ENCODE measurements at regions not wholly inside any gene's neighbourhood (a gene's known extent, or its start where the extent isn't known, plus 50 kb on each side); places are given as distances from the start of the nearest gene placed in this dataset.

GRCh38 chr2:198900141-198900540, 557.6 kb downstream of the SATB2 start:
- Histone ChIP-seq H3K4me3 (ENCODE audit: low read depth, low read length) (no peak overlapping the region), H3K36me3 (ENCODE audit: control insufficient read depth in 2 of 2, insufficient read depth in 1 of 2, low read length in 2 of 2) (no peaks in the 10 kb centered on the region), H3K27ac (ENCODE audit: extremely low read depth, low read depth, low read length) (no peak overlapping the region), H3K4me1 (ENCODE audit: control insufficient read depth, insufficient read depth, low read length) (no peaks in the 10 kb centered on the region), H3K9me3 (ENCODE audit: control insufficient read depth, insufficient read depth, low read depth, low read length) (no peaks in the 10 kb centered on the region)
- TF ChIP-seq ZNF747 (tag by site-specific recombination; IDR thresholded peaks at IDR 0.05) (no peak), ZNF791 (tag by site-specific recombination; IDR thresholded peaks at IDR 0.05) (no peak), ZBTB17 (tag by site-specific recombination; IDR thresholded peaks at IDR 0.05) (no peak), ZNF558 (tag by site-specific recombination; IDR thresholded peaks at IDR 0.05) (no peak), GLI2 (tag by site-specific recombination; IDR thresholded peaks at IDR 0.05; ENCODE audit: borderline replicate concordance, low read depth) (no peak)
- CTCF ChIA-PET, result no interaction called here
- POLR2A ChIA-PET, result no interaction called here

DNA sequence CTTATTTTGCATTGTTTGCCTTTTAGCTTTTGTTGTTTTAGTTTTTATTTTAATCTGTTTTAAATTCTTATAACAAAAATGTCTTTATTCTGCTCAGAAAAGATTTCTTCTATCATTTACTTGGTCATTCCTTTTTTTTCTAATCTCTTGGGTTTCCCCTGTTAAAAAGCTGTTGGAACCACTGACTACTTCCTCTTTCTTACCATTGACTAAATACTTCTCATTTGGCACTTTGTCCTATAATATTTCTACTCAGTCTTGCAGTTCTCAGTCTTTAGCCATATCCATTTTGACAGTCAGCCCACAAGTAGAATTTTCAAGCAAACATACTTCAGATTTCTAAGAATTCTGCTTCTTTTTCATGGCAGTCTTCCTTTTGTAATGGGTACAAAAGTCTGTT, 567.2 kb downstream of the SATB2 start:
- TF ChIP-seq ZNF19 (tag by site-specific recombination; IDR thresholded peaks at IDR 0.05; ENCODE audit: low read depth) (no peak), KLF9 (tag by site-specific recombination; IDR thresholded peaks at IDR 0.05; ENCODE audit: low read depth) (no peak), GFI1B (tag by site-specific recombination; IDR thresholded peaks at IDR 0.05) (no peak), ZNF223 (tag by site-specific recombination; IDR thresholded peaks at IDR 0.05) (no peak), ZNF138 (tag by site-specific recombination; IDR thresholded peaks at IDR 0.05; ENCODE audit: borderline replicate concordance) (no peak), ZNF580 (tag by site-specific recombination; IDR thresholded peaks at IDR 0.05) (no peak), SP3 (tag by site-specific recombination; IDR thresholded peaks at IDR 0.05) (no peak), ZNF266 (tag by site-specific recombination; IDR thresholded peaks at IDR 0.05; ENCODE audit: low read depth) (no peak), MEIS1 (CRISPR knock-in tag; IDR thresholded peaks at IDR 0.05; ENCODE audit: borderline replicate concordance) (no peak), KLF8 (tag by site-specific recombination; IDR thresholded peaks at IDR 0.05) (no peak), ZNF311 (tag by site-specific recombination; IDR thresholded peaks at IDR 0.05; ENCODE audit: borderline replicate concordance) (no peak), ZNF335 (tag by site-specific recombination; conservative IDR thresholded peaks at IDR 0.05) (no peak), ZNF560 (tag by site-specific recombination; IDR thresholded peaks at IDR 0.05; ENCODE audit: borderline replicate concordance) (no peak), ZBTB8A (tag by site-specific recombination; IDR thresholded peaks at IDR 0.05) (no peak)
- TF ChIP-seq, protein P1, sequence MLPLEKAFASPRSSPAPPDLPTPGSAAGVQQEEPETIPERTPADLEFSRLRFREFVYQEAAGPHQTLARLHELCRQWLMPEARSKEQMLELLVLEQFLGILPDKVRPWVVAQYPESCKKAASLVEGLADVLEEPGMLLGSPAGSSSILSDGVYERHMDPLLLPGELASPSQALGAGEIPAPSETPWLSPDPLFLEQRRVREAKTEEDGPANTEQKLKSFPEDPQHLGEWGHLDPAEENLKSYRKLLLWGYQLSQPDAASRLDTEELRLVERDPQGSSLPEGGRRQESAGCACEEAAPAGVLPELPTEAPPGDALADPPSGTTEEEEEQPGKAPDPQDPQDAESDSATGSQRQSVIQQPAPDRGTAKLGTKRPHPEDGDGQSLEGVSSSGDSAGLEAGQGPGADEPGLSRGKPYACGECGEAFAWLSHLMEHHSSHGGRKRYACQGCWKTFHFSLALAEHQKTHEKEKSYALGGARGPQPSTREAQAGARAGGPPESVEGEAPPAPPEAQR (tag by site-specific recombination; IDR thresholded peaks at IDR 0.05), result no peak
- TF ChIP-seq, protein P2, sequence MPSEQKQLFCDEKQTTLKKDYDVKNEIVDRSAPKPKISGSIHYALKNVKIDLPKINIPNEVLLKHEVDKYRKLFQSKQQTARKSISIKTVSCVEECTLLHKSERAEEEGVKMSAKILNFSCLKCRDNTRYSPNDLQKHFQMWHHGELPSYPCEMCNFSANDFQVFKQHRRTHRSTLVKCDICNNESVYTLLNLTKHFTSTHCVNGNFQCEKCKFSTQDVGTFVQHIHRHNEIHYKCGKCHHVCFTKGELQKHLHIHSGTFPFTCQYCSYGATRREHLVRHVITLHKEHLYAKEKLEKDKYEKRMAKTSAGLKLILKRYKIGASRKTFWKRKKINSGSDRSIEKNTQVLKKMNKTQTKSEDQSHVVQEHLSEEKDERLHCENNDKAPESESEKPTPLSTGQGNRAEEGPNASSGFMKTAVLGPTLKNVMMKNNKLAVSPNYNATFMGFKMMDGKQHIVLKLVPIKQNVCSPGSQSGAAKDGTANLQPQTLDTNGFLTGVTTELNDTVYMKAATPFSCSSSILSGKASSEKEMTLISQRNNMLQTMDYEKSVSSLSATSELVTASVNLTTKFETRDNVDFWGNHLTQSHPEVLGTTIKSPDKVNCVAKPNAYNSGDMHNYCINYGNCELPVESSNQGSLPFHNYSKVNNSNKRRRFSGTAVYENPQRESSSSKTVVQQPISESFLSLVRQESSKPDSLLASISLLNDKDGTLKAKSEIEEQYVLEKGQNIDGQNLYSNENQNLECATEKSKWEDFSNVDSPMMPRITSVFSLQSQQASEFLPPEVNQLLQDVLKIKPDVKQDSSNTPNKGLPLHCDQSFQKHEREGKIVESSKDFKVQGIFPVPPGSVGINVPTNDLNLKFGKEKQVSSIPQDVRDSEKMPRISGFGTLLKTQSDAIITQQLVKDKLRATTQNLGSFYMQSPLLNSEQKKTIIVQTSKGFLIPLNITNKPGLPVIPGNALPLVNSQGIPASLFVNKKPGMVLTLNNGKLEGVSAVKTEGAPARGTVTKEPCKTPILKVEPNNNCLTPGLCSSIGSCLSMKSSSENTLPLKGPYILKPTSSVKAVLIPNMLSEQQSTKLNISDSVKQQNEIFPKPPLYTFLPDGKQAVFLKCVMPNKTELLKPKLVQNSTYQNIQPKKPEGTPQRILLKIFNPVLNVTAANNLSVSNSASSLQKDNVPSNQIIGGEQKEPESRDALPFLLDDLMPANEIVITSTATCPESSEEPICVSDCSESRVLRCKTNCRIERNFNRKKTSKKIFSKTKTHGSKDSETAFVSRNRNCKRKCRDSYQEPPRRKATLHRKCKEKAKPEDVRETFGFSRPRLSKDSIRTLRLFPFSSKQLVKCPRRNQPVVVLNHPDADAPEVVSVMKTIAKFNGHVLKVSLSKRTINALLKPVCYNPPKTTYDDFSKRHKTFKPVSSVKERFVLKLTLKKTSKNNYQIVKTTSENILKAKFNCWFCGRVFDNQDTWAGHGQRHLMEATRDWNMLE (tag by site-specific recombination; conservative IDR thresholded peaks at IDR 0.05; ENCODE audit: low read depth), result no peak
- no peak overlapping the region for H3K27ac ChIP-seq (ENCODE audit: extremely low read depth, low read depth, low read length)
- H3K9me3 ChIP-seq (ENCODE audit: control insufficient read depth, insufficient read depth, low read depth, low read length), result no peaks in the 10 kb centered on the region; the same call in 1 of the 2 replicates
- ChIA-PET POLR2A (no interaction called here), CTCF (interaction anchor here (0.6 kb wide), 1 partner anchor 28 kb away, joined by 3 read pairs; no protein-coding TSS in a partner anchor)
- H3K36me3 ChIP-seq (ENCODE audit: control insufficient read depth in 2 of 2, insufficient read depth in 1 of 2, low read length in 2 of 2), result no peaks in the 10 kb centered on the region
- no peaks in the 10 kb centered on the region for H3K4me1 ChIP-seq (ENCODE audit: control insufficient read depth, insufficient read depth, low read length)
- H3K4me3 ChIP-seq (ENCODE audit: low read depth, low read length), result no peak overlapping the region
